Eye (tissue), 1 donor: ENCODE measurements at regions not wholly inside any gene's neighbourhood (a gene's known extent, or its start where the extent isn't known, plus 50 kb on each side); places are given as distances from the start of the nearest gene placed in this dataset.
A peak's percentile ranks its signal among the peaks of the same experiment; 100 is the strongest.

ENCODE experiments used
- DNase-seq: peaks from one replicate; pipeline ENCODE4 v3.0.0-alpha.2; 2015

GRCh38 chr7:47663213-47663612 lies 81.3 kb upstream of the TNS3 start:
- DNase-seq = no peak

- DNase-seq = no peak
Observed at GRCh38 chr7:47661051-47661714, 79.3 kb upstream of the TNS3 start.

GRCh38 chr7:47659664-47660462 lies 78.0 kb upstream of the TNS3 start:
- DNase-seq = no peak

GRCh38 chr7:47658886-47659635 lies 77.2 kb upstream of the TNS3 start:
- DNase-seq = no peak

GRCh38 chr7:47657126-47657525 lies 75.2 kb upstream of the TNS3 start:
- no peak for DNase-seq

GRCh38 chr7:47654672-47655298 lies 72.9 kb upstream of the TNS3 start:
- DNase-seq = no peak

GRCh38 chr7:47653550-47654411 lies 71.9 kb upstream of the TNS3 start:
- DNase-seq = no peak

GRCh38 chr7:47652591-47652990 lies 70.7 kb upstream of the TNS3 start:
- no peak for DNase-seq

GRCh38 chr7:47651355-47652317 lies 69.7 kb upstream of the TNS3 start:
- no peak for DNase-seq

- DNase-seq = peak; percentile 48
Observed at GRCh38 chr7:47649919-47650318, 68.0 kb upstream of the TNS3 start.

- DNase-seq = peak; percentile 35
Observed at GRCh38 chr7:47648275-47648925, 66.5 kb upstream of the TNS3 start.

- DNase-seq = peak; percentile 93
Observed at GRCh38 chr7:47647918-47648250, 66.0 kb upstream of the TNS3 start.

GRCh38 chr7:47647181-47647917 lies 65.4 kb upstream of the TNS3 start:
- peak; percentile 67 for DNase-seq

- no peak for DNase-seq
Observed at GRCh38 chr7:47643716-47644400, 61.9 kb upstream of the TNS3 start.

GRCh38 chr7:47640265-47640664 lies 58.4 kb upstream of the TNS3 start:
- no peak for DNase-seq

- DNase-seq = no peak
Observed at GRCh38 chr7:47639495-47640110, 57.7 kb upstream of the TNS3 start.

GRCh38 chr7:47638679-47639315 lies 56.9 kb upstream of the TNS3 start:
- DNase-seq = no peak
